SK-N-SH (cell line): ENCODE measurements at regions not wholly inside any gene's neighbourhood (a gene's known extent, or its start where the extent isn't known, plus 50 kb on each side); places are given as distances from the start of the nearest gene placed in this dataset.

Experiments used
- CTCF ChIA-PET: fragments of 300-600, 350-600 bp; formaldehyde crosslinking; extraction: SDS; loops from one replicate; lab custom pipeline; 2021; lab: Yijun Ruan, JAX
- POLR2A ChIA-PET: fragments of 350-600 bp; sonication (Branson Sonifier 250); formaldehyde crosslinking; extraction: SDS; loops from one replicate; lab custom pipeline; 2020; ENCODE audit warnings: antibody characterized with exemption, inconsistent platforms; lab: Yijun Ruan, JAX
- DNase-seq: peaks from one replicate; pipeline ENCODE4 v3.0.0; 2012
- H2AFZ ChIP-seq: fragments of 200-600 bp; sonication (generic); 2 replicates; pipeline ENCODE4 v1.8.1; 2016; ENCODE audit warnings: antibody characterized with exemption, mild to moderate bottlenecking, low read depth
- H3F3A ChIP-seq: fragments of 200-600 bp; sonication (generic); replicated peaks from 2 replicates; pipeline ENCODE3; 2016; ENCODE audit warnings: antibody characterized with exemption, mild to moderate bottlenecking; ENCODE audit not compliant: insufficient read depth
- H3K27ac ChIP-seq, 2 experiments: fragments of 200-500 bp in 1 of 2; fragments of 200-600 bp in 1 of 2; sonication (Bioruptor generic) in 1 of 2; sonication (generic), shearing (Covaris generic) in 1 of 2; 2 replicates each; pipeline versions ENCODE4 v1.5.1 to v1.6.1; 2014 to 2016; ENCODE audit warnings: low read depth in 2 of 2, inconsistent platforms in 1 of 2, low read length in 1 of 2, mild to moderate bottlenecking in 1 of 2, mixed read lengths in 1 of 2
- H3K27me3 ChIP-seq: fragments of 200-600 bp; sonication (generic), shearing (Covaris generic); 2 replicates; pipeline ENCODE4 v1.6.1; 2016; ENCODE audit warnings: mixed run types; ENCODE audit not compliant: insufficient read depth
- H3K36me3 ChIP-seq, 2 experiments: fragments of 200-500 bp in 1 of 2; fragments of 200-600 bp in 1 of 2; sonication (Bioruptor generic) in 1 of 2; sonication (generic) in 1 of 2; replicated peaks in 1 of 2; 2 replicates each; pipeline versions ENCODE3 to v1.5.1; 2014 to 2016; ENCODE audit warnings: low read length in 1 of 2, mild to moderate bottlenecking in 1 of 2; ENCODE audit not compliant: insufficient read depth in 2 of 2, control insufficient read depth in 1 of 2
- H3K4me1 ChIP-seq, 2 experiments: fragments of 200-500 bp in 1 of 2; fragments of 200-600 bp in 1 of 2; sonication (Bioruptor generic) in 1 of 2; sonication (generic), shearing (Covaris generic) in 1 of 2; 2 replicates each; pipeline versions ENCODE4 v1.5.1 to v1.6.1; 2014 to 2016; ENCODE audit warnings: low read depth in 1 of 2, low read length in 1 of 2, mixed run types in 1 of 2; ENCODE audit not compliant: insufficient read depth in 2 of 2, control insufficient read depth in 1 of 2
- H3K4me2 ChIP-seq: fragments of 200-600 bp; sonication (generic), shearing (Covaris generic); 2 replicates; pipeline ENCODE4 v1.6.1; 2017; ENCODE audit warnings: mixed run types
- H3K4me3 ChIP-seq, 2 experiments: fragments of 200-500 bp in 1 of 2; fragments of 200-600 bp in 1 of 2; sonication (Bioruptor generic) in 1 of 2; sonication (generic), shearing (Covaris generic) in 1 of 2; 2 replicates each; pipeline versions ENCODE4 v1.5.1 to v1.8.1; 2014 to 2016; ENCODE audit warnings: low read depth in 2 of 2, inconsistent platforms in 1 of 2, low read length in 1 of 2, mild to moderate bottlenecking in 1 of 2, mixed read lengths in 1 of 2, moderate library complexity in 1 of 2
- H3K79me2 ChIP-seq: fragments of 200-600 bp; sonication (generic); 2 replicates; pipeline ENCODE4 v1.8.1; 2017; ENCODE audit warnings: mild to moderate bottlenecking; ENCODE audit not compliant: insufficient read depth
- H3K9ac ChIP-seq: fragments of 200-600 bp; sonication (generic); 2 replicates; pipeline ENCODE4 v1.6.1; 2017; ENCODE audit warnings: mixed run types
- H3K9me2 ChIP-seq: fragments of 200-600 bp; sonication (generic); 2 replicates; pipeline ENCODE4 v1.6.1; 2017; ENCODE audit warnings: mixed run types
- H3K9me3 ChIP-seq: fragments of 200-600 bp; sonication (generic); 2 replicates; pipeline ENCODE4 v1.6.1; 2017; ENCODE audit warnings: mixed run types, mild to moderate bottlenecking, moderate library complexity
- H4K20me1 ChIP-seq: fragments of 200-600 bp; sonication (generic); 2 replicates; pipeline ENCODE4 v1.6.1; 2017; ENCODE audit warnings: mild to moderate bottlenecking, mixed run types; ENCODE audit not compliant: insufficient read depth
- CHD2 ChIP-seq: fragments of 150-350 bp; IDR thresholded peaks from 2 replicates; pipeline ENCODE4 v1.6.1; 2018; ENCODE audit warnings: low read length; ENCODE audit not compliant: partially characterized antibody
- EP300 ChIP-seq, 2 experiments: IDR thresholded peaks; 2 replicates each; pipeline versions ENCODE4 v1.4.0 to v1.6.1; 2012; ENCODE audit warnings: borderline replicate concordance in 1 of 2, low read depth in 1 of 2, low read length in 1 of 2
- EZH2phosphoT487 ChIP-seq: fragments of 200-600 bp; sonication (generic); IDR thresholded peaks from 2 replicates; pipeline ENCODE4 v1.6.1; 2017; ENCODE audit warnings: low read depth, mixed run types, mild to moderate bottlenecking, antibody characterized with exemption, moderate library complexity, borderline replicate concordance
- GABPA ChIP-seq: IDR thresholded peaks from 2 replicates; pipeline ENCODE4 v1.4.0; 2012; ENCODE audit warnings: low read depth, mild to moderate bottlenecking
- GATA2 ChIP-seq: sonication (generic); formaldehyde crosslinking; IDR thresholded peaks from 2 replicates; pipeline ENCODE4 v1.5.0; 2020; ENCODE audit warnings: mild to moderate bottlenecking, missing genetic modification reagents
- MAX ChIP-seq: IDR thresholded peaks from 2 replicates; pipeline ENCODE4 v1.4.0; 2012; ENCODE audit warnings: low read depth
- NRF1 ChIP-seq: IDR thresholded peaks from 2 replicates; pipeline ENCODE4 v1.6.1; 2012; ENCODE audit warnings: low read depth, mild to moderate bottlenecking, low read length
- PBX3 ChIP-seq: IDR thresholded peaks from 2 replicates; pipeline ENCODE4; 2012
- RFX5 ChIP-seq: IDR thresholded peaks from 2 replicates; pipeline ENCODE4 v1.6.1; 2012; ENCODE audit warnings: mild to moderate bottlenecking, improper control_type of control experiment, low read length
- RXRA ChIP-seq: IDR thresholded peaks from 2 replicates; pipeline ENCODE4 v1.4.0; 2012; ENCODE audit warnings: low read depth, mild to moderate bottlenecking, borderline replicate concordance
- SMC3 ChIP-seq: IDR thresholded peaks from 2 replicates; pipeline ENCODE4 v1.6.1; 2012; ENCODE audit warnings: low read depth, low read length, improper control_type of control experiment
- TAF1 ChIP-seq: IDR thresholded peaks from 2 replicates; pipeline ENCODE4 v1.6.1; 2012; ENCODE audit warnings: low read depth, mild to moderate bottlenecking, low read length, moderate library complexity, borderline replicate concordance
- TEAD4 ChIP-seq: IDR thresholded peaks from 2 replicates; pipeline ENCODE4 v1.4.0; 2012; ENCODE audit warnings: mild to moderate bottlenecking, borderline replicate concordance; ENCODE audit not compliant: insufficient read depth
- USF1 ChIP-seq: IDR thresholded peaks from 2 replicates; pipeline ENCODE4 v1.4.0; 2012; ENCODE audit warnings: low read depth, borderline replicate concordance
- YY1 ChIP-seq: IDR thresholded peaks from 2 replicates; pipeline ENCODE4 v1.4.0; 2012; ENCODE audit warnings: low read depth, mild to moderate bottlenecking
- TF ChIP-seq, protein P1 (sequence below): fragments of 200-600 bp; sonication (generic); IDR thresholded peaks from 2 replicates; pipeline ENCODE4 v1.6.1; 2017; ENCODE audit warnings: antibody characterized with exemption, mild to moderate bottlenecking, moderate library complexity
- TF ChIP-seq, protein P2 (sequence below): fragments of 150-350 bp; IDR thresholded peaks from 2 replicates; pipeline ENCODE4 v1.6.1; 2016; ENCODE audit warnings: mild to moderate bottlenecking, low read depth, low read length

- no peak for TF ChIP-seq PBX3
- TF ChIP-seq EP300 (IDR thresholded peaks at IDR 0.05; ENCODE audit: borderline replicate concordance in 1 of 2, low read depth in 1 of 2, low read length in 1 of 2): no peak
- TF ChIP-seq GATA2 (CRISPR knock-in tag): no peak
- TF ChIP-seq SMC3: no peak
- no peak for TF ChIP-seq RFX5
- no peak for TF ChIP-seq EZH2phosphoT487
- TF ChIP-seq TAF1: no peak
- TF ChIP-seq, all 33 proteins: peak for 0
Measured at GRCh38 chr3:80238606-80239005, 470.8 kb upstream of the ROBO1 start (continued).

- no peak overlapping the region for H2AFZ ChIP-seq
- H3K36me3 ChIP-seq: no peaks in the 10 kb centered on the region
- H3K79me2 ChIP-seq: no peaks in the 10 kb centered on the region
- no peak overlapping the region for H3K27ac ChIP-seq
- H3K4me1 ChIP-seq: peaks cover 0 to 4% of the 10 kb centered on the region in 2 experiments; a peak in 1 of 4 replicates
- H3K4me3 ChIP-seq: no peak overlapping the region
- no peaks in the 10 kb centered on the region for H3K9me3 ChIP-seq
- H4K20me1 ChIP-seq: no peaks in the 10 kb centered on the region
- no peaks in the 10 kb centered on the region for H3F3A ChIP-seq
- POLR2A ChIA-PET: no interaction called here
- no peak overlapping the region for H3K4me2 ChIP-seq
- TF ChIP-seq RFX5 (no peak), RXRA (no peak), NRF1 (no peak), GABPA (no peak), MAX (no peak), PBX3 (no peak), TEAD4 (no peak), YY1 (no peak), USF1 (no peak), CHD2 (no peak), TAF1 (no peak)
- TF ChIP-seq, protein P1, sequence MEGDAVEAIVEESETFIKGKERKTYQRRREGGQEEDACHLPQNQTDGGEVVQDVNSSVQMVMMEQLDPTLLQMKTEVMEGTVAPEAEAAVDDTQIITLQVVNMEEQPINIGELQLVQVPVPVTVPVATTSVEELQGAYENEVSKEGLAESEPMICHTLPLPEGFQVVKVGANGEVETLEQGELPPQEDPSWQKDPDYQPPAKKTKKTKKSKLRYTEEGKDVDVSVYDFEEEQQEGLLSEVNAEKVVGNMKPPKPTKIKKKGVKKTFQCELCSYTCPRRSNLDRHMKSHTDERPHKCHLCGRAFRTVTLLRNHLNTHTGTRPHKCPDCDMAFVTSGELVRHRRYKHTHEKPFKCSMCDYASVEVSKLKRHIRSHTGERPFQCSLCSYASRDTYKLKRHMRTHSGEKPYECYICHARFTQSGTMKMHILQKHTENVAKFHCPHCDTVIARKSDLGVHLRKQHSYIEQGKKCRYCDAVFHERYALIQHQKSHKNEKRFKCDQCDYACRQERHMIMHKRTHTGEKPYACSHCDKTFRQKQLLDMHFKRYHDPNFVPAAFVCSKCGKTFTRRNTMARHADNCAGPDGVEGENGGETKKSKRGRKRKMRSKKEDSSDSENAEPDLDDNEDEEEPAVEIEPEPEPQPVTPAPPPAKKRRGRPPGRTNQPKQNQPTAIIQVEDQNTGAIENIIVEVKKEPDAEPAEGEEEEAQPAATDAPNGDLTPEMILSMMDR: no peak
- TF ChIP-seq, protein P2, sequence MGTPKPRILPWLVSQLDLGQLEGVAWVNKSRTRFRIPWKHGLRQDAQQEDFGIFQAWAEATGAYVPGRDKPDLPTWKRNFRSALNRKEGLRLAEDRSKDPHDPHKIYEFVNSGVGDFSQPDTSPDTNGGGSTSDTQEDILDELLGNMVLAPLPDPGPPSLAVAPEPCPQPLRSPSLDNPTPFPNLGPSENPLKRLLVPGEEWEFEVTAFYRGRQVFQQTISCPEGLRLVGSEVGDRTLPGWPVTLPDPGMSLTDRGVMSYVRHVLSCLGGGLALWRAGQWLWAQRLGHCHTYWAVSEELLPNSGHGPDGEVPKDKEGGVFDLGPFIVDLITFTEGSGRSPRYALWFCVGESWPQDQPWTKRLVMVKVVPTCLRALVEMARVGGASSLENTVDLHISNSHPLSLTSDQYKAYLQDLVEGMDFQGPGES: no peak
- no peak overlapping the region for H3K9ac ChIP-seq
- no peak for DNase-seq
- CTCF ChIA-PET: no interaction called here
- H3K9me2 ChIP-seq: no peaks in the 10 kb centered on the region
- H3K27me3 ChIP-seq: no peaks in the 10 kb centered on the region
Measured at GRCh38 chr3:80238152-80238551, 470.4 kb upstream of the ROBO1 start.
